HEK293 (cell line): ENCODE measurements at regions not wholly inside any gene's neighbourhood (a gene's known extent, or its start where the extent isn't known, plus 50 kb on each side); places are given as distances from the start of the nearest gene placed in this dataset.

Experiments
- CTCF ChIP-seq: fragments of 450-650 bp; formaldehyde crosslinking; IDR thresholded peaks from 2 replicates; pipeline ENCODE4 v1.5.1; 2016; ENCODE audit warnings: missing biosample characterization, missing genetic modification characterization
- HOXA7 ChIP-seq: sonication (generic); formaldehyde crosslinking; IDR thresholded peaks from 2 replicates; pipeline ENCODE4 v1.8.1; 2022; ENCODE audit warnings: missing genetic modification reagents, borderline replicate concordance
- SP2 ChIP-seq: fragments of 450-650 bp; formaldehyde crosslinking; IDR thresholded peaks from 2 replicates; pipeline ENCODE4 v1.5.1; 2016; ENCODE audit warnings: missing biosample characterization, missing genetic modification characterization
- TRIM28 ChIP-seq: IDR thresholded peaks from 2 replicates; pipeline ENCODE4 v1.6.1; 2011; ENCODE audit warnings: low read length, control low read depth, borderline replicate concordance
- ZBTB1 ChIP-seq: fragments of 450-650 bp; formaldehyde crosslinking; IDR thresholded peaks from 2 replicates; pipeline ENCODE4 v1.5.1; 2016; ENCODE audit warnings: missing biosample characterization, missing genetic modification characterization
- ZBTB20 ChIP-seq: fragments of 450-650 bp; formaldehyde crosslinking; IDR thresholded peaks from 2 replicates; pipeline ENCODE4 v1.5.1; 2016; ENCODE audit warnings: missing biosample characterization, missing genetic modification characterization
- ZBTB7A ChIP-seq: fragments of 450-650 bp; formaldehyde crosslinking; IDR thresholded peaks from 2 replicates; pipeline ENCODE4 v1.5.1; 2016; ENCODE audit warnings: low read depth, missing biosample characterization, missing genetic modification characterization
- ZFP41 ChIP-seq: fragments of 450-650 bp; formaldehyde crosslinking; IDR thresholded peaks from 2 replicates; pipeline ENCODE4 v1.5.1; 2016; ENCODE audit warnings: missing biosample characterization, missing genetic modification characterization, borderline replicate concordance
- ZNF426 ChIP-seq: fragments of 450-650 bp; formaldehyde crosslinking; IDR thresholded peaks from 2 replicates; pipeline ENCODE4 v1.5.1; 2017; ENCODE audit warnings: missing biosample characterization, missing genetic modification characterization, mild to moderate bottlenecking, inconsistent platforms, moderate library complexity
- ZNF600 ChIP-seq: fragments of 450-650 bp; formaldehyde crosslinking; IDR thresholded peaks from 2 replicates; pipeline ENCODE4 v1.5.1; 2016; ENCODE audit warnings: missing biosample characterization, missing genetic modification characterization
- ZNF639 ChIP-seq: fragments of 450-650 bp; formaldehyde crosslinking; IDR thresholded peaks from 2 replicates; pipeline ENCODE4 v1.5.1; 2016; ENCODE audit warnings: missing biosample characterization, missing genetic modification characterization
- ZNF692 ChIP-seq: fragments of 450-650 bp; formaldehyde crosslinking; IDR thresholded peaks from 2 replicates; pipeline ENCODE4 v1.5.1; 2016; ENCODE audit warnings: missing biosample characterization, missing genetic modification characterization
- ZNF777 ChIP-seq: fragments of 450-650 bp; formaldehyde crosslinking; IDR thresholded peaks from 2 replicates; pipeline ENCODE4 v1.5.1; 2017; ENCODE audit warnings: missing biosample characterization, missing genetic modification characterization, borderline replicate concordance
- ZSCAN16 ChIP-seq: fragments of 450-650 bp; formaldehyde crosslinking; IDR thresholded peaks from 2 replicates; pipeline ENCODE4 v1.5.1; 2016; ENCODE audit warnings: missing biosample characterization, missing genetic modification characterization

- TF ChIP-seq CTCF (tag by site-specific recombination) (no peak), HOXA7 (CRISPR knock-in tag) (no peak), TRIM28 (no peak), ZNF600 (tag by site-specific recombination) (no peak), ZNF639 (tag by site-specific recombination) (no peak), ZFP41 (tag by site-specific recombination) (no peak), ZBTB7A (no peak), ZNF692 (tag by site-specific recombination) (no peak), SP2 (no peak), ZBTB20 (tag by site-specific recombination) (no peak), ZNF777 (tag by site-specific recombination) (no peak), ZSCAN16 (tag by site-specific recombination) (no peak), ZNF426 (tag by site-specific recombination) (no peak), ZBTB1 (tag by site-specific recombination) (no peak)
These were observed 367.7 kb upstream of the SEMA3D start for GRCh38 chr7:85554236-85555178.
